Tibial nerve (tissue), 3 donors: ENCODE measurements at regions not wholly inside any gene's neighbourhood (a gene's known extent, or its start where the extent isn't known, plus 50 kb on each side); places are given as distances from the start of the nearest gene placed in this dataset.

Source experiments
- POLR2A ChIP-seq, 2 donors: fragments of 450-650 bp; IDR thresholded peaks; one replicate each; pipeline ENCODE4 v1.6.1; 2017; ENCODE audit warnings: antibody characterized with exemption in 2 of 2, mild to moderate bottlenecking in 2 of 2, moderate library complexity in 2 of 2
- TF ChIP-seq, protein P1 (sequence below), 5 experiments: fragments of 200-600 bp in 3 of 5; fragments of 450-650 bp in 2 of 5; sonication (generic) in 3 of 5; IDR thresholded peaks; one replicate each; pipeline ENCODE4 v1.5.1; 2016 to 2019; ENCODE audit warnings: antibody characterized with exemption in 5 of 5, mild to moderate bottlenecking in 3 of 5, moderate library complexity in 2 of 5

DNA sequence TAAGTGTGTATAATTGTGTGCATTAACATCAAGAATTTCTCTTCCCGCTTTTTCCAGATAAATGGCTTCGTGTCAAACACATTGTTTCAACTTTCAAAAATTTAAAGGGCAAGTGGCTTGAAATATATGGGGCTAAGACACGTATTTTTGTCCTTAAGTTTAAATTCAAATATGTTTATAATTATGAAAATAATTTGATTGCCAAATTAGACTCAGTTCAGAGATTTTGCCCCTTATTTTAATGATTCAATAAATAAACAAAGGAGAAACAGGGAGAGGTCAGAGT lies 1159.2 kb upstream of the MIR17HG start:
- TF ChIP-seq POLR2A (IDR thresholded peaks at IDR 0.05), result no peak
- TF ChIP-seq, protein P1, sequence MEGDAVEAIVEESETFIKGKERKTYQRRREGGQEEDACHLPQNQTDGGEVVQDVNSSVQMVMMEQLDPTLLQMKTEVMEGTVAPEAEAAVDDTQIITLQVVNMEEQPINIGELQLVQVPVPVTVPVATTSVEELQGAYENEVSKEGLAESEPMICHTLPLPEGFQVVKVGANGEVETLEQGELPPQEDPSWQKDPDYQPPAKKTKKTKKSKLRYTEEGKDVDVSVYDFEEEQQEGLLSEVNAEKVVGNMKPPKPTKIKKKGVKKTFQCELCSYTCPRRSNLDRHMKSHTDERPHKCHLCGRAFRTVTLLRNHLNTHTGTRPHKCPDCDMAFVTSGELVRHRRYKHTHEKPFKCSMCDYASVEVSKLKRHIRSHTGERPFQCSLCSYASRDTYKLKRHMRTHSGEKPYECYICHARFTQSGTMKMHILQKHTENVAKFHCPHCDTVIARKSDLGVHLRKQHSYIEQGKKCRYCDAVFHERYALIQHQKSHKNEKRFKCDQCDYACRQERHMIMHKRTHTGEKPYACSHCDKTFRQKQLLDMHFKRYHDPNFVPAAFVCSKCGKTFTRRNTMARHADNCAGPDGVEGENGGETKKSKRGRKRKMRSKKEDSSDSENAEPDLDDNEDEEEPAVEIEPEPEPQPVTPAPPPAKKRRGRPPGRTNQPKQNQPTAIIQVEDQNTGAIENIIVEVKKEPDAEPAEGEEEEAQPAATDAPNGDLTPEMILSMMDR (IDR thresholded peaks at IDR 0.05), result no peak
